ENCODE measurements at regions not wholly inside any gene's neighbourhood (a gene's known extent, or its start where the extent isn't known, plus 50 kb on each side); places are given as distances from the start of the nearest gene placed in this dataset.
"Not testable (repeated sequence)": the region's sequence is repeated elsewhere in the genome, so short reads cannot be mapped to it uniquely, and the experiment has no call there.

- Histone ChIP-seq H3K4me1 (no peaks in the 10 kb centered on the region), H3K27ac (no peak overlapping the region), H3K9me3 (peaks cover 12% of the 10 kb centered on the region), H3K4me3 (no peak overlapping the region), H3K27me3 (no peaks in the 10 kb centered on the region), H3K36me3 (no peaks in the 10 kb centered on the region)
- no peak for TF ChIP-seq EP300 (IDR thresholded peaks at IDR 0.05)
- WGBS = 68% methylated on average over 4 of the region's 4 CpGs
- no peak for DNase-seq (ENCODE audit: low spot score in 2 of 2)
Measured at GRCh38 chr1:239979456-239979855, 112.2 kb upstream of the FMN2 start.

GRCh38 chr1:239982762-239983161 is 108.9 kb upstream of the FMN2 start:
- peaks cover 19% of the 10 kb centered on the region for H3K9me3 ChIP-seq
- TF ChIP-seq POLR2AphosphoS5 (IDR thresholded peaks at IDR 0.05) = no peak
- H3K27ac ChIP-seq = no peak overlapping the region
- 50% methylated on average over 2 of the region's 2 CpGs for WGBS
- DNase-seq (ENCODE audit: low spot score in 2 of 2) = no peak
- no peaks in the 10 kb centered on the region for H3K27me3 ChIP-seq
- no peaks in the 10 kb centered on the region for H3K36me3 ChIP-seq
- no peaks in the 10 kb centered on the region for H3K4me1 ChIP-seq
- H3K4me3 ChIP-seq = no peak overlapping the region

GRCh38 chr1:239985044-239985443 is 106.6 kb upstream of the FMN2 start:
- no peak for DNase-seq (ENCODE audit: low spot score in 2 of 2)
- no peak overlapping the region for H3K4me3 ChIP-seq
- 81% methylated on average over 4 of the region's 4 CpGs for WGBS
- no peaks in the 10 kb centered on the region for H3K36me3 ChIP-seq
- H3K27me3 ChIP-seq = no peaks in the 10 kb centered on the region
- peaks cover 7% of the 10 kb centered on the region for H3K9me3 ChIP-seq
- H3K4me1 ChIP-seq = no peaks in the 10 kb centered on the region
- TF ChIP-seq POLR2A (IDR thresholded peaks at IDR 0.05) = no peak
- no peak for TF ChIP-seq POLR2AphosphoS5 (IDR thresholded peaks at IDR 0.05)
- no peak for TF ChIP-seq CTCF (IDR thresholded peaks at IDR 0.05)
- no peak for TF ChIP-seq EP300 (IDR thresholded peaks at IDR 0.05)
- no peak overlapping the region for H3K27ac ChIP-seq

- no peak for TF ChIP-seq EP300 (IDR thresholded peaks at IDR 0.05)
- no peak for TF ChIP-seq POLR2A (IDR thresholded peaks at IDR 0.05)
- peak in 1 of 2 donors; percentile 36 for TF ChIP-seq CTCF (IDR thresholded peaks at IDR 0.05)
- no peak for TF ChIP-seq POLR2AphosphoS5 (IDR thresholded peaks at IDR 0.05)
- H3K36me3 ChIP-seq = no peaks in the 10 kb centered on the region
- no peak for DNase-seq (ENCODE audit: low spot score in 2 of 2)
- peaks cover 7% of the 10 kb centered on the region for H3K9me3 ChIP-seq
- H3K4me1 ChIP-seq = no peaks in the 10 kb centered on the region
- whole genome bisulfite sequencing = 21% methylated on average over 2 of the region's 2 CpGs
- no peak overlapping the region for H3K4me3 ChIP-seq
- H3K27me3 ChIP-seq = no peaks in the 10 kb centered on the region
- no peak overlapping the region for H3K27ac ChIP-seq
Measured at GRCh38 chr1:239987103-239987745, 104.5 kb upstream of the FMN2 start.

GRCh38 chr1:239989990-239990389 is 101.7 kb upstream of the FMN2 start:
- no peaks in the 10 kb centered on the region for H3K4me1 ChIP-seq
- H3K4me3 ChIP-seq = no peak overlapping the region
- H3K36me3 ChIP-seq = no peaks in the 10 kb centered on the region
- DNase-seq (ENCODE audit: low spot score in 2 of 2) = no peak
- peaks cover 7% of the 10 kb centered on the region for H3K9me3 ChIP-seq
- TF ChIP-seq POLR2A (IDR thresholded peaks at IDR 0.05) (no peak), POLR2AphosphoS5 (IDR thresholded peaks at IDR 0.05) (no peak), CTCF (IDR thresholded peaks at IDR 0.05) (no peak), EP300 (IDR thresholded peaks at IDR 0.05) (no peak)
- no peak overlapping the region for H3K27ac ChIP-seq
- H3K27me3 ChIP-seq = peaks cover 12% of the 10 kb centered on the region
- 44% methylated on average over 2 of the region's 2 CpGs for WGBS

GRCh38 chr1:239992566-239992965 is 99.1 kb upstream of the FMN2 start:
- 58% methylated on average over 5 of the region's 8 CpGs for WGBS
- not testable (repeated sequence) for DNase-seq (ENCODE audit: low spot score in 2 of 2)

GRCh38 chr1:239993366-239993765 is 98.3 kb upstream of the FMN2 start:
- 79% methylated on average over 4 of the region's 4 CpGs for WGBS
- no peak overlapping the region for H3K27ac ChIP-seq
- no peak for DNase-seq (ENCODE audit: low spot score in 2 of 2)
- no peaks in the 10 kb centered on the region for H3K9me3 ChIP-seq
- peaks cover 11% of the 10 kb centered on the region for H3K4me1 ChIP-seq
- no peak for TF ChIP-seq POLR2A (IDR thresholded peaks at IDR 0.05)
- TF ChIP-seq EP300 (IDR thresholded peaks at IDR 0.05) = no peak
- TF ChIP-seq POLR2AphosphoS5 (IDR thresholded peaks at IDR 0.05) = no peak
- TF ChIP-seq CTCF (IDR thresholded peaks at IDR 0.05) = no peak
- H3K27me3 ChIP-seq = peaks cover 39% of the 10 kb centered on the region
- no peaks in the 10 kb centered on the region for H3K36me3 ChIP-seq
- H3K4me3 ChIP-seq = no peak overlapping the region

More at GRCh38 chr1:239992566-239992965, 99.1 kb upstream of the FMN2 start:
- H3K27ac ChIP-seq, H3K36me3 ChIP-seq, H3K9me3 ChIP-seq, H3K4me3 ChIP-seq, H3K4me1 ChIP-seq: not testable (repeated sequence)
- peaks cover 31% of the 10 kb centered on the region for H3K27me3 ChIP-seq

Data from suprapubic skin (tissue), 4 donors.